Mucosa of rectum (tissue), 2 donors: ENCODE measurements at regions not wholly inside any gene's neighbourhood (a gene's known extent, or its start where the extent isn't known, plus 50 kb on each side); places are given as distances from the start of the nearest gene placed in this dataset.

ENCODE experiments used
- H3K27ac ChIP-seq, 2 donors: one replicate each; pipeline ENCODE4 v1.7.0; 2013; ENCODE audit warnings: inconsistent platforms in 2 of 2, low read depth in 2 of 2, low read length in 2 of 2
- H3K27me3 ChIP-seq, 2 donors: one replicate each; pipeline ENCODE4 v1.7.0; 2013; ENCODE audit warnings: low read length in 2 of 2; ENCODE audit not compliant: control insufficient read depth in 2 of 2, insufficient read depth in 2 of 2
- H3K36me3 ChIP-seq, 2 donors: one replicate each; pipeline ENCODE4 v1.7.0; 2013; ENCODE audit warnings: low read length in 2 of 2; ENCODE audit not compliant: control insufficient read depth in 2 of 2, insufficient read depth in 2 of 2
- H3K4me1 ChIP-seq, 2 donors: one replicate each; pipeline ENCODE4 v1.7.0; 2013; ENCODE audit warnings: low read length in 2 of 2, mild to moderate bottlenecking in 1 of 2; ENCODE audit not compliant: control insufficient read depth in 2 of 2, insufficient read depth in 2 of 2
- H3K4me3 ChIP-seq, 2 donors: one replicate each; pipeline ENCODE4 v1.7.0; 2013; ENCODE audit warnings: low read length in 2 of 2
- H3K9ac ChIP-seq, 2 donors: one replicate each; pipeline ENCODE4 v1.7.0; 2013; ENCODE audit warnings: low read length in 2 of 2, low read depth in 1 of 2, mild to moderate bottlenecking in 1 of 2
- H3K9me3 ChIP-seq, 2 donors: one replicate each; pipeline ENCODE4 v1.7.0; 2013; ENCODE audit warnings: low read length in 2 of 2; ENCODE audit not compliant: control insufficient read depth in 2 of 2
- donor health status: healthy.
- donor health status: Normal muscosa, but diverticular disease.

- Histone ChIP-seq H3K4me3 (no peak overlapping the region), H3K9ac (no peak overlapping the region), H3K9me3 (no peaks in the 10 kb centered on the region), H3K27me3 (no peaks in the 10 kb centered on the region), H3K27ac (no peak overlapping the region), H3K36me3 (no peaks in the 10 kb centered on the region), H3K4me1 (no peaks in the 10 kb centered on the region)
Observed at GRCh38 chr4:185965426-185966384, 103.3 kb upstream of the TLR3 start.

- Histone ChIP-seq H3K4me1 (no peaks in the 10 kb centered on the region), H3K9me3 (no peaks in the 10 kb centered on the region), H3K36me3 (no peaks in the 10 kb centered on the region), H3K9ac (no peak overlapping the region), H3K27ac (no peak overlapping the region), H3K27me3 (no peaks in the 10 kb centered on the region), H3K4me3 (no peak overlapping the region)
Observed at GRCh38 chr4:185966549-185966948, 102.4 kb upstream of the TLR3 start.

- no peaks in the 10 kb centered on the region for H3K27me3 ChIP-seq
- H3K9me3 ChIP-seq = no peaks in the 10 kb centered on the region
- H3K9ac ChIP-seq = no peak overlapping the region
- H3K36me3 ChIP-seq = no peaks in the 10 kb centered on the region
- no peaks in the 10 kb centered on the region for H3K4me1 ChIP-seq
- H3K4me3 ChIP-seq = no peak overlapping the region
- H3K27ac ChIP-seq = no peak overlapping the region
Observed at GRCh38 chr4:185966997-185967775, 101.8 kb upstream of the TLR3 start.

- Histone ChIP-seq H3K27ac (no peak overlapping the region), H3K9ac (no peak overlapping the region), H3K4me1 (no peaks in the 10 kb centered on the region), H3K4me3 (no peak overlapping the region), H3K36me3 (no peaks in the 10 kb centered on the region), H3K27me3 (no peaks in the 10 kb centered on the region), H3K9me3 (no peaks in the 10 kb centered on the region)
Observed at GRCh38 chr4:185969657-185970056, 99.3 kb upstream of the TLR3 start.

- Histone ChIP-seq H3K4me3 (no peak overlapping the region), H3K9me3 (no peaks in the 10 kb centered on the region), H3K4me1 (no peaks in the 10 kb centered on the region), H3K27me3 (no peaks in the 10 kb centered on the region), H3K9ac (no peak overlapping the region), H3K27ac (no peak overlapping the region), H3K36me3 (no peaks in the 10 kb centered on the region)
Observed at GRCh38 chr4:185987961-185988627, 80.9 kb upstream of the TLR3 start.

- H3K36me3 ChIP-seq = no peaks in the 10 kb centered on the region
- no peak overlapping the region for H3K27ac ChIP-seq
- H3K9me3 ChIP-seq = no peaks in the 10 kb centered on the region
- no peaks in the 10 kb centered on the region for H3K27me3 ChIP-seq
- H3K9ac ChIP-seq = no peak overlapping the region
- H3K4me1 ChIP-seq = no peaks in the 10 kb centered on the region
- H3K4me3 ChIP-seq = no peak overlapping the region
Observed at GRCh38 chr4:185991770-185992169, 77.2 kb upstream of the TLR3 start.

- H3K27ac ChIP-seq = no peak overlapping the region
- H3K4me3 ChIP-seq = no peak overlapping the region
- no peak overlapping the region for H3K9ac ChIP-seq
- H3K36me3 ChIP-seq = no peaks in the 10 kb centered on the region
- H3K4me1 ChIP-seq = no peaks in the 10 kb centered on the region
- H3K27me3 ChIP-seq = no peaks in the 10 kb centered on the region
- no peaks in the 10 kb centered on the region for H3K9me3 ChIP-seq
Observed at GRCh38 chr4:185992585-185992984, 76.4 kb upstream of the TLR3 start.

- no peaks in the 10 kb centered on the region for H3K27me3 ChIP-seq
- H3K27ac ChIP-seq = no peak overlapping the region
- H3K4me3 ChIP-seq = no peak overlapping the region
- H3K9me3 ChIP-seq = no peaks in the 10 kb centered on the region
- H3K9ac ChIP-seq = no peak overlapping the region
- H3K4me1 ChIP-seq = no peaks in the 10 kb centered on the region
- no peaks in the 10 kb centered on the region for H3K36me3 ChIP-seq
Observed at GRCh38 chr4:185993328-185993973, 75.5 kb upstream of the TLR3 start.

- H3K27me3 ChIP-seq = no peaks in the 10 kb centered on the region
- H3K9me3 ChIP-seq = no peaks in the 10 kb centered on the region
- H3K9ac ChIP-seq = no peak overlapping the region
- no peaks in the 10 kb centered on the region for H3K4me1 ChIP-seq
- H3K27ac ChIP-seq = no peak overlapping the region
- no peaks in the 10 kb centered on the region for H3K36me3 ChIP-seq
- H3K4me3 ChIP-seq = no peak overlapping the region
Observed at GRCh38 chr4:185994750-185995149, 74.2 kb upstream of the TLR3 start.
